Fibroblast of lung (primary cell): ENCODE measurements at regions not wholly inside any gene's neighbourhood (a gene's known extent, or its start where the extent isn't known, plus 50 kb on each side); places are given as distances from the start of the nearest gene placed in this dataset.

ENCODE experiments used
- EZH2 ChIP-seq: IDR thresholded peaks from 2 replicates; pipeline ENCODE4 v1.5.1; 2012; ENCODE audit warnings: low read length, control low read depth, mild to moderate bottlenecking; ENCODE audit errors: missing control alignments
- TF ChIP-seq, protein P1 (sequence below), 2 donors: IDR thresholded peaks in 1 of 2; conservative IDR thresholded peaks in 1 of 2; 1 replicate in 1 of 2; 2 replicates in 1 of 2; pipeline ENCODE4 v1.5.1; 2011 to 2012; ENCODE audit warnings: low read length in 2 of 2, control low read depth in 1 of 2, inconsistent platforms in 1 of 2, low read depth in 1 of 2, mild to moderate bottlenecking in 1 of 2

DNA sequence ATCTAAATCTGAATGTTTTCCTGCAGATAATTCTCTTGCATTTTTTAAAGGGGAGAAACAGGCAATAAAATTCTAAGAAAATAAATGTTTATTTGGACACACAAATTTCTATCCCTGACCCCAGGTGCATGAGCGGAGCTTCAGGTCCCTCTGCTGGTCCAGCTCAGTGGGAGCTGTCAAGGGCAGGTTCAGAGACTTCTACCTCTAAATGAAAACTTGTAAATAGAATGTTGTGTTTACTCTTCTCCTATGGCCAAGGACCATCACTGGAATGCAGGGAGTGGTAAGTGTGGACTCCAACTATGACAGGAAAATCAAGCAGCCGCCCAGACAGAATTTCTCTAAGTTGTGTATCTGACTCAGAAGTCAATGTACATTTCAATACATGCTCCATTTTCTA is 148.6 kb upstream of the TTC29 start:
- TF ChIP-seq, protein P1, sequence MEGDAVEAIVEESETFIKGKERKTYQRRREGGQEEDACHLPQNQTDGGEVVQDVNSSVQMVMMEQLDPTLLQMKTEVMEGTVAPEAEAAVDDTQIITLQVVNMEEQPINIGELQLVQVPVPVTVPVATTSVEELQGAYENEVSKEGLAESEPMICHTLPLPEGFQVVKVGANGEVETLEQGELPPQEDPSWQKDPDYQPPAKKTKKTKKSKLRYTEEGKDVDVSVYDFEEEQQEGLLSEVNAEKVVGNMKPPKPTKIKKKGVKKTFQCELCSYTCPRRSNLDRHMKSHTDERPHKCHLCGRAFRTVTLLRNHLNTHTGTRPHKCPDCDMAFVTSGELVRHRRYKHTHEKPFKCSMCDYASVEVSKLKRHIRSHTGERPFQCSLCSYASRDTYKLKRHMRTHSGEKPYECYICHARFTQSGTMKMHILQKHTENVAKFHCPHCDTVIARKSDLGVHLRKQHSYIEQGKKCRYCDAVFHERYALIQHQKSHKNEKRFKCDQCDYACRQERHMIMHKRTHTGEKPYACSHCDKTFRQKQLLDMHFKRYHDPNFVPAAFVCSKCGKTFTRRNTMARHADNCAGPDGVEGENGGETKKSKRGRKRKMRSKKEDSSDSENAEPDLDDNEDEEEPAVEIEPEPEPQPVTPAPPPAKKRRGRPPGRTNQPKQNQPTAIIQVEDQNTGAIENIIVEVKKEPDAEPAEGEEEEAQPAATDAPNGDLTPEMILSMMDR (conservative IDR thresholded peaks at IDR 0.05 in 1 of 2, IDR thresholded peaks at IDR 0.05 in 1 of 2; ENCODE audit: low read depth in 1 of 2, low read length in 2 of 2): peak in 1 of 2 donors; percentile 26
- TF ChIP-seq EZH2: no peak
